A673 (cell line): ENCODE measurements at regions not wholly inside any gene's neighbourhood (a gene's known extent, or its start where the extent isn't known, plus 50 kb on each side); places are given as distances from the start of the nearest gene placed in this dataset.

ENCODE experiments used
- CTCF ChIP-seq: fragments of 300-800, 200-600 bp; sonication (generic); conservative IDR thresholded peaks from 2 replicates; pipeline ENCODE4 v1.5.1; 2017; ENCODE audit warnings: low read depth, mild to moderate bottlenecking, antibody characterized with exemption, low read length, moderate library complexity, mixed read lengths
- EZH2 ChIP-seq: fragments of 200-600 bp; sonication (generic); IDR thresholded peaks from 2 replicates; pipeline ENCODE4 v1.6.1; 2017; ENCODE audit warnings: borderline replicate concordance, low read depth, mild to moderate bottlenecking, mixed read lengths, antibody characterized with exemption, low read length; ENCODE audit not compliant: poor library complexity, severe bottlenecking

- TF ChIP-seq CTCF = no peak
- TF ChIP-seq EZH2 = no peak
These were observed 605.1 kb upstream of the CNTNAP5 start for GRCh38 chr2:123419976-123420375.
